Activated B cell treated with CpG ODN at 0.5 μM for 24 hours (primary cell): ENCODE measurements at regions not wholly inside any gene's neighbourhood (a gene's known extent, or its start where the extent isn't known, plus 50 kb on each side); places are given as distances from the start of the nearest gene placed in this dataset.
"Not testable (repeated sequence)": the region's sequence is repeated elsewhere in the genome, so short reads cannot be mapped to it uniquely, and the experiment has no call there.

Experiments
- ATAC-seq: fragments of 200-7000 bp; cut with Tn5 transposase; one replicate; pipeline ENCODE4 v1.10.0; 2021; ENCODE audit warnings: low read depth, mild to moderate bottlenecking, moderate library complexity
- CTCF ChIA-PET: fragments of 350-600 bp; sonication (Branson Sonifier 250); formaldehyde crosslinking; loops from one replicate; lab custom pipeline; 2021; ENCODE audit warnings: antibody characterized with exemption; lab: Charles Lee
- POLR2A ChIA-PET: fragments of 350-600 bp; sonication (Branson Sonifier 250); formaldehyde crosslinking; loops from one replicate; lab custom pipeline; 2021; ENCODE audit warnings: antibody characterized with exemption; lab: Charles Lee
- DNase-seq: peaks from one replicate; pipeline ENCODE4 v3.0.0; 2022
- H3K27ac Mint-ChIP-seq: one replicate; pipeline ENCODE4 v1.8.0; 2020; ENCODE audit warnings: mixed read lengths
- H3K27me3 Mint-ChIP-seq: one replicate; pipeline ENCODE4 v1.8.0; 2021; ENCODE audit warnings: mixed read lengths
- H3K36me3 Mint-ChIP-seq: one replicate; pipeline ENCODE4 v1.8.0; 2021; ENCODE audit warnings: low read depth, mixed read lengths
- H3K4me1 Mint-ChIP-seq: one replicate; pipeline ENCODE4 v1.8.0; 2021; ENCODE audit warnings: mixed read lengths
- H3K4me3 Mint-ChIP-seq: one replicate; pipeline ENCODE4 v1.8.0; 2020; ENCODE audit warnings: mild to moderate bottlenecking, mixed read lengths
- H3K9me3 Mint-ChIP-seq: one replicate; pipeline ENCODE4 v1.8.0; 2020; ENCODE audit warnings: mixed read lengths
- CTCF ChIP-seq: fragments of 200-600 bp; IDR thresholded peaks from one replicate; pipeline ENCODE4 v1.8.0; 2022; ENCODE audit warnings: antibody characterized with exemption, mild to moderate bottlenecking
- intact Hi-C: fragments of 100-400 bp; cut with micrococcal nuclease; formaldehyde crosslinking; loops from one replicate; pipeline ENCODE4 v1.15.1; 2024

GRCh38 chr18:25473008-25473407 lies 121.0 kb upstream of the ZNF521 start:
- intact Hi-C loops: no loop called here
- no peak for TF ChIP-seq CTCF
- peaks cover 6% of the 10 kb centered on the region for H3K9me3 Mint-ChIP-seq
- peaks cover 3% of the 10 kb centered on the region for H3K27me3 Mint-ChIP-seq
- no peak for DNase-seq
- H3K4me3 Mint-ChIP-seq: no peak overlapping the region
- H3K4me1 Mint-ChIP-seq: no peaks in the 10 kb centered on the region
- ChIA-PET POLR2A (no interaction called here), CTCF (no interaction called here)
- no peak overlapping the region for H3K27ac Mint-ChIP-seq
- H3K36me3 Mint-ChIP-seq: no peaks in the 10 kb centered on the region
- ATAC-seq: no peak

GRCh38 chr18:25470756-25471524 lies 119.0 kb upstream of the ZNF521 start:
- H3K4me3 Mint-ChIP-seq, H3K27me3 Mint-ChIP-seq, intact Hi-C loops, H3K4me1 Mint-ChIP-seq, ATAC-seq, H3K9me3 Mint-ChIP-seq, H3K36me3 Mint-ChIP-seq, H3K27ac Mint-ChIP-seq, DNase-seq, POLR2A ChIA-PET, CTCF ChIA-PET: not testable (repeated sequence)

- Mint-ChIP-seq H3K4me3 (no peak overlapping the region), H3K36me3 (no peaks in the 10 kb centered on the region), H3K27ac (no peak overlapping the region), H3K4me1 (no peaks in the 10 kb centered on the region), H3K9me3 (peaks cover 3% of the 10 kb centered on the region), H3K27me3 (no peaks in the 10 kb centered on the region)
- TF ChIP-seq CTCF: no peak
- ChIA-PET POLR2A (no interaction called here), CTCF (no interaction called here)
- DNase-seq (no peak), ATAC-seq (no peak)
- intact Hi-C loops: no loop called here
These were observed 118.1 kb upstream of the ZNF521 start for GRCh38 chr18:25470062-25470461.

GRCh38 chr18:25469489-25469888 lies 117.5 kb upstream of the ZNF521 start:
- no peak for ATAC-seq
- H3K9me3 Mint-ChIP-seq: peaks cover 3% of the 10 kb centered on the region
- H3K36me3 Mint-ChIP-seq: no peaks in the 10 kb centered on the region
- intact Hi-C loops: no loop called here
- no peaks in the 10 kb centered on the region for H3K4me1 Mint-ChIP-seq
- POLR2A ChIA-PET: no interaction called here
- H3K27me3 Mint-ChIP-seq: no peaks in the 10 kb centered on the region
- no peak for DNase-seq
- H3K4me3 Mint-ChIP-seq: no peak overlapping the region
- H3K27ac Mint-ChIP-seq: no peak overlapping the region
- CTCF ChIA-PET: no interaction called here
- TF ChIP-seq CTCF: no peak

- Mint-ChIP-seq H3K4me1 (no peaks in the 10 kb centered on the region), H3K27me3 (no peaks in the 10 kb centered on the region), H3K27ac (peak overlapping the region; percentile 30), H3K9me3 (peaks cover 3% of the 10 kb centered on the region), H3K36me3 (no peaks in the 10 kb centered on the region), H3K4me3 (no peak overlapping the region)
- no peak for TF ChIP-seq CTCF
- ChIA-PET CTCF (no interaction called here), POLR2A (no interaction called here)
- intact Hi-C loops: no loop called here
- ATAC-seq (no peak), DNase-seq (no peak)
These were observed 115.4 kb upstream of the ZNF521 start for GRCh38 chr18:25467226-25467987.
